HEK293T (cell line): ENCODE measurements at regions not wholly inside any gene's neighbourhood (a gene's known extent, or its start where the extent isn't known, plus 50 kb on each side); places are given as distances from the start of the nearest gene placed in this dataset.

ENCODE experiments used
- ARNT ChIP-seq: fragments of 450-650 bp; IDR thresholded peaks from 2 replicates; pipeline ENCODE4 v1.6.1; 2017; ENCODE audit warnings: mild to moderate bottlenecking
- BHLHE40 ChIP-seq: fragments of 450-650 bp; IDR thresholded peaks from 2 replicates; pipeline ENCODE4 v1.6.1; 2016; ENCODE audit warnings: mild to moderate bottlenecking, moderate library complexity, borderline replicate concordance
- CTBP1 ChIP-seq: fragments of 450-650 bp; IDR thresholded peaks from 2 replicates; pipeline ENCODE4 v1.6.1; 2016; ENCODE audit warnings: borderline replicate concordance
- ELF4 ChIP-seq: fragments of 450-650 bp; IDR thresholded peaks from 2 replicates; pipeline ENCODE4 v1.6.1; 2017; ENCODE audit warnings: antibody characterized with exemption
- FOXA1 ChIP-seq: fragments of 450-650 bp; IDR thresholded peaks from 2 replicates; pipeline ENCODE4 v1.6.1; 2016; ENCODE audit warnings: mild to moderate bottlenecking
- FOXK2 ChIP-seq: fragments of 450-650 bp; IDR thresholded peaks from 2 replicates; pipeline ENCODE4 v1.6.1; 2016; ENCODE audit warnings: mild to moderate bottlenecking
- NFRKB ChIP-seq: fragments of 450-650 bp; IDR thresholded peaks from 2 replicates; pipeline ENCODE4 v1.6.1; 2016; ENCODE audit warnings: mild to moderate bottlenecking, moderate library complexity
- SP1 ChIP-seq: fragments of 450-650 bp; IDR thresholded peaks from 2 replicates; pipeline ENCODE4 v1.6.1; 2017
- SUZ12 ChIP-seq: fragments of 450-650 bp; IDR thresholded peaks from 2 replicates; pipeline ENCODE4 v1.6.1; 2016; ENCODE audit warnings: mild to moderate bottlenecking
- TARDBP ChIP-seq: fragments of 450-650 bp; IDR thresholded peaks from 2 replicates; pipeline ENCODE4 v1.6.1; 2016
- ZNF384 ChIP-seq: fragments of 450-650 bp; IDR thresholded peaks from 2 replicates; pipeline ENCODE4 v1.6.1; 2016
- TF ChIP-seq, protein P1 (sequence below): fragments of 450-650 bp; IDR thresholded peaks from 2 replicates; pipeline ENCODE4 v1.6.1; 2016

GRCh38 chr20:19013907-19014306, 198.5 kb upstream of the SLC24A3 start:
- TF ChIP-seq NFRKB (no peak), SUZ12 (no peak), SP1 (no peak), FOXA1 (no peak), BHLHE40 (no peak), ARNT (no peak), ELF4 (no peak), FOXK2 (no peak), TARDBP (no peak), CTBP1 (no peak), ZNF384 (no peak)
- TF ChIP-seq, protein P1, sequence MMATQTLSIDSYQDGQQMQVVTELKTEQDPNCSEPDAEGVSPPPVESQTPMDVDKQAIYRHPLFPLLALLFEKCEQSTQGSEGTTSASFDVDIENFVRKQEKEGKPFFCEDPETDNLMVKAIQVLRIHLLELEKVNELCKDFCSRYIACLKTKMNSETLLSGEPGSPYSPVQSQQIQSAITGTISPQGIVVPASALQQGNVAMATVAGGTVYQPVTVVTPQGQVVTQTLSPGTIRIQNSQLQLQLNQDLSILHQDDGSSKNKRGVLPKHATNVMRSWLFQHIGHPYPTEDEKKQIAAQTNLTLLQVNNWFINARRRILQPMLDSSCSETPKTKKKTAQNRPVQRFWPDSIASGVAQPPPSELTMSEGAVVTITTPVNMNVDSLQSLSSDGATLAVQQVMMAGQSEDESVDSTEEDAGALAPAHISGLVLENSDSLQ, result no peak
